ENCODE measurements at regions not wholly inside any gene's neighbourhood (a gene's known extent, or its start where the extent isn't known, plus 50 kb on each side); places are given as distances from the start of the nearest gene placed in this dataset.

- TF ChIP-seq POLR2A (IDR thresholded peaks at IDR 0.05) (no peak), POLR2AphosphoS5 (IDR thresholded peaks at IDR 0.05; ENCODE audit: insufficient read depth in 1 of 2, low read depth in 1 of 2) (no peak)
These were observed 424.6 kb downstream of the PABPC4L start for GRCh38 chr4:133776961-133777360.
